ENCODE measurements at regions not wholly inside any gene's neighbourhood (a gene's known extent, or its start where the extent isn't known, plus 50 kb on each side); places are given as distances from the start of the nearest gene placed in this dataset.
A peak's percentile ranks its signal among the peaks of the same experiment; 100 is the strongest.
"Not testable (repeated sequence)": the region's sequence is repeated elsewhere in the genome, so short reads cannot be mapped to it uniquely, and the experiment has no call there.

DNA sequence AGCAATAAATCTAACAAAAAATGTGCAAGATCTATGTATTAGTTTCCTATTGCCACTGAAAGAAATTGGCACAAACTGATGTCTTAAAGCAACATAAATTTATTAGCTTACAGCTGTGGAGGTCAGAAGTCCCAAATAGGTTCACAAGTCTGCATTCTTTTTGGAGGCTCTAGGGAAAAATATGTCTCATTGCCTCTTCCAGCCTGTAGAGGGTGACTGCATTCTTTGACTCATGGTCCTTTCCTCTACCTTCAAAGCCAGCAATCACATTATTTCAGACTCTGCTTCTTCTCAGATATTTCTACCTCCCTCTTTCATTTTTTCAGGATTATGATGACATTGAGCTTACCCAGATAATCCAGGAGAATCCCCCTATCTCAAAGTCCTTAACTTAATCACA, 1531.1 kb downstream of the KHDRBS2 start:
- TF ChIP-seq, protein P1, sequence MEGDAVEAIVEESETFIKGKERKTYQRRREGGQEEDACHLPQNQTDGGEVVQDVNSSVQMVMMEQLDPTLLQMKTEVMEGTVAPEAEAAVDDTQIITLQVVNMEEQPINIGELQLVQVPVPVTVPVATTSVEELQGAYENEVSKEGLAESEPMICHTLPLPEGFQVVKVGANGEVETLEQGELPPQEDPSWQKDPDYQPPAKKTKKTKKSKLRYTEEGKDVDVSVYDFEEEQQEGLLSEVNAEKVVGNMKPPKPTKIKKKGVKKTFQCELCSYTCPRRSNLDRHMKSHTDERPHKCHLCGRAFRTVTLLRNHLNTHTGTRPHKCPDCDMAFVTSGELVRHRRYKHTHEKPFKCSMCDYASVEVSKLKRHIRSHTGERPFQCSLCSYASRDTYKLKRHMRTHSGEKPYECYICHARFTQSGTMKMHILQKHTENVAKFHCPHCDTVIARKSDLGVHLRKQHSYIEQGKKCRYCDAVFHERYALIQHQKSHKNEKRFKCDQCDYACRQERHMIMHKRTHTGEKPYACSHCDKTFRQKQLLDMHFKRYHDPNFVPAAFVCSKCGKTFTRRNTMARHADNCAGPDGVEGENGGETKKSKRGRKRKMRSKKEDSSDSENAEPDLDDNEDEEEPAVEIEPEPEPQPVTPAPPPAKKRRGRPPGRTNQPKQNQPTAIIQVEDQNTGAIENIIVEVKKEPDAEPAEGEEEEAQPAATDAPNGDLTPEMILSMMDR (conservative IDR thresholded peaks at IDR 0.05): peak; percentile 61
- no peak overlapping the region for H3K27ac ChIP-seq

DNA sequence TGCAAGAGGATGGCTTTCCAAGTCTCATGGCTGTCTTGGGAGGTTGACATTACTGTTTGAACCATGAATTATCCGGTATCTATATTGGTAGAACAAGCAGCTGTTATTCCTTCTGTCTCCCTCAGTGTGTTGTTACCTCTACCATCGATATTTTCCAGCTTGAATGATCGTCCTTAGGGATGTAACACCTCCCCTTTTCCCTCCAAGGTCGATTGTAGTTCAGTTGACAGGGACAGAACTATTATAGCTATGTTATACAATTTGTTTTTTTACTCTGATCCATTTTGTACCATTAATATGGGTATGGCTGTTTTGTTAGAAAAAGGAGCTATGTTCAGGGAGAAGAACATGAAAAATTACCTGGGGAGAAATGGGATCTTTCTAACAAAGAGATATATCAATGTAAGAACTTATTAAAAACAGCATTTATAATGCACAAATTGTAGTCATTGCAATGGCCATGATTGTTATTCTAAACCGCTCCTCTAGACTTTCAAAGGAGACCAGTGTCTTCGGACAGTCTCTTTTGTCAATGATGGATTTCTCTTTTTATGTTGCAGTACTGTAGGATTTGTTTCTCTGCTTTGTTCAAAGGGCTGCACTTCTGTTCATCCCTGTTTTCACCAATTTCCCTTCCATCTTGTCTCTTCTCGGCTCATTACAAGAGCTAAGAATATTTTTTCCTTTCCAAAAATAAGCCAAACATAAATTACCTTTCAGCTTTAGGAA, 1535.5 kb downstream of the KHDRBS2 start:
- not testable (repeated sequence) for H3K27ac ChIP-seq

DNA sequence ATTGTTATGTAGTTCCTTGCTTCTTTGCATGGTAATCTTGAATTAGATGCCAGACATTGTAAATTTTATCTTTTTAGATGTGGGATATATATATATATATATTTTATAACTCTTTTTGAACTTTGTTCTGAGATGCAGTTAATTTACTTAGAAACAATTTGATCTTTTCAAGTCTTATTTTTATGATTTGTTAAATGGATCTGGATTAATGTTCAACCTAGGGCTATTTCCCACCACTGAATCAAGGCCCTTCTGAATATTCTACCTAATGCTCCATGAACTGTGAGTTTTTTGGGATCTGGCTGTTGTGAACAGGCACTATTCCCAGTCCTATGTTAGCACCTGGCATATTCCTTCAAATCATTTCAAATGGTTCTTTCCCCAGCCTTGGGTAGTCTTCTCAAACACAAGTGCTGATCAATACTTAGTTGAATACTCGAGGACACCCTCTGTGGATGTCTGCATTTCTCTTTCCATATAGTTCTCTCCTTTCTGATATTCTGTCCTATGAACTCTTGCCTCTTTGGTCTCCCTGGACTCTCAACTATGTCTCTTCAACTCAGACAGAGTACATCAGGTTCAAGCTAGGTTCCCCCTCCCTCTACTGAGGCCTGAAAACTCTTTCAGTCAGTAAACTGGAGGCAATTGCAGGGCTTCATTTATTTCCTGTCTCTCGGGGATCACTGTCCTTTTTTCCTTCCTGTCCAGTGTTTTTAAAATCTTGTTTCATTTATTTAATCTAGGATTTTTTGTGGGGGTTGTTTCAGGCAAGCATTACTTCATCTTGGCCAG, 1538.1 kb downstream of the KHDRBS2 start:
- not testable (repeated sequence) for H3K27ac ChIP-seq

DNA sequence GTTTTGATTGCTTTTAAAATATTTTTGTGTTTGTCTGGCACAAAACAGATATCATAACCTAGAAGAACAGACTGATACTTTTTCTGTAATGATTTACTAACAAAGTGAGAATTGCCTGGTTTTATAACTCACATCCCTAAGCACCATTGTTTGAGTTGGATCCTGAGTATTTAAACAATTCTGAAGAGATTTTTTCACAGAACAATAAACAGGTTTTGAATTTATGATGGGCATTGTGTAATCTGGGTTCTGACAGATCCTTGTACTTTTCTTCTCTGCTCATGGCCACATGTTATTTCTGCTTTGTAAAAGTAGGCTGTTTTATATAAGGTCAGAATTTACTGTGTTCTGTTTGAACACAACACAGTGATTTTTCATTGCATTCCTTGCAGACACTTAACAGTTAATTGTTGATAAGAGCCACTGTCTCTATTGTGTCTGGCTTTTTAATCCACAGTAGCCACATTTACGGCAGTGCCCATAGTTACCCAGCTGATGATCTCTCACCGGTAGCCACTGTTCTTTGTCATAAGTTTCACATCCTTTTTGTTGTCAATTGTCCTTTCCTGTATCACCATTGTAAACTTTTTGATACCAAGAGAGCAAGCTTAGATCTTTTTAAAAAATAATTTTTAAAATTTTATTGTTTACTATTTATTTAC, 1548.1 kb downstream of the KHDRBS2 start:
- not testable (repeated sequence) for H3K27ac ChIP-seq

DNA sequence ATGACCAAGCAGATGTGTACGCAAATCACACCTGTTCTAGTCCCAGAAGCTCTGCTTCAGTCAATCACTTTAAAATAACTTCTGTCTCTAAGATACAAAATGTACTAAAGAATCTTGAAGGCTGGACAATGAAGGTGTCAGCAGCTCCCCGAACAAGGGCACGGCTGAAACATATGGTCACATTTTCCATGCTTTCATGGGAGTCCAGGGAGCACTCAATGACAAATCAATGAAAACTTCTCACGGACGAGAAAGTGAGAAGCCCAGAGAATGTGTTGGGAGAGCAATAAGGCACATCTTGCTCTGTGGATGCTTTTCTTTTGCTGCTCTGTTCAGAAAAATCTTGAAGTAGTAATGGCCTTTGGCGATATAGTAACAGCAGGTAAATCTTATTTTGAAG, 1548.7 kb downstream of the KHDRBS2 start:
- not testable (repeated sequence) for H3K27ac ChIP-seq

DNA sequence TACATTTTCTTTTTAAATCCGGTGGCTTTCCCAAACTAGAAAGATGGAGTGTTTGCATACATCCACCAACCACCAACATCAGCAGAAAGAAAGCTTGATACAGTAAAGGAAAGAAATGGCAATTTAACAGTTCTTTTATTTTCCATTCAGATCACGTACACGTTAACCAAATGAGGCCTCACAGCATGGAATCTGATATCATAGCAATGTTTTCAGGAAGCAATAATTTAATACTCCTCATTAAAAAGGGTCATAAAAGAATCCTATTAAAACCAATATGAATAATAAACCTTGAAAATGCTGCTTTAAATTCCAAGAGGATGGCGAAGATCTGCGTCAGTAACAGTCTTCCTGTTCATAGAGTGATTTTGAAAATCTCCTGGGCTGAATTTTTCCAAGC, 1562.1 kb downstream of the KHDRBS2 start:
- H3K27ac ChIP-seq: peak overlapping the region; percentile 52; the same call in 1 of the 2 replicates

DNA sequence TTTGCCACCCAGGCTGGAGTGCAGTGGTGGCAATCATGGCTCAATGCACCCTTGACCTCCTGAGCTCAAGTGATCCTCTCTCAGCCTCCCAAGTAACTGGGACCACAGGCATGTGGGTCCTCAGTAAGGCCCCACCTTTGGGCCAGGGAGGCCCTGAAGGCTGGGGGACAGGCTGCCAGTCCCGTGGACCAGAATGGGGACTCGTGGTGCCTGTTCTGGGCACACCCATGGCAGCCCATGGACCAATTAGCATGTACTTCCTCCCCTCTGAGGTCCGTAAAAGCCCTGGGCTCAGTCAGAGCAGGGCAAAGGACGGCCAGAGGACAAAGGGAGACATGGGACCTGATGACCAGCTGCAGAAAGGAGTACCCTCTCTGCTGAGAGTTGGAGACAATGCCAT, 1590.8 kb downstream of the KHDRBS2 start:
- H3K27ac ChIP-seq: no peak overlapping the region
- TF ChIP-seq, protein P1 (conservative IDR thresholded peaks at IDR 0.05): no peak

DNA sequence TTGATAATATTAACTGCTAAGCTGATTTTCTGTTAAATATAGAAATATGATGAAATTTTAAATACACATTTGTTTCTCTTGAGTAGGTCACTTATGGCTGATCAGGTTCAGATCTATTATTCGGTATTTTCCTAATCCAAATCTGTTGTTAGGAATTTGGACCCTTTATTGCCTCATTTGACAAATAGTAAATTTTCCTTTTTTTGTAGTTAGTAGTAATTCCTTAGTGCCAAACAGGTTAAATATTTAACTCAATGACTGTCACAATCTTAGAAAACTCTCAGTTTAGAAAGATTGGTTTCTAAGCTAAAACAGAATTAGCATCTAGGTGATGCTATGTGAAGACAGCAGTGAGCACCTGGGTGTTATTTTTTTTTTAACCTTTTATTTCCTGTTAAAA, 1598.9 kb downstream of the KHDRBS2 start:
- no peak overlapping the region for H3K27ac ChIP-seq
- TF ChIP-seq, protein P1 (conservative IDR thresholded peaks at IDR 0.05): no peak

DNA sequence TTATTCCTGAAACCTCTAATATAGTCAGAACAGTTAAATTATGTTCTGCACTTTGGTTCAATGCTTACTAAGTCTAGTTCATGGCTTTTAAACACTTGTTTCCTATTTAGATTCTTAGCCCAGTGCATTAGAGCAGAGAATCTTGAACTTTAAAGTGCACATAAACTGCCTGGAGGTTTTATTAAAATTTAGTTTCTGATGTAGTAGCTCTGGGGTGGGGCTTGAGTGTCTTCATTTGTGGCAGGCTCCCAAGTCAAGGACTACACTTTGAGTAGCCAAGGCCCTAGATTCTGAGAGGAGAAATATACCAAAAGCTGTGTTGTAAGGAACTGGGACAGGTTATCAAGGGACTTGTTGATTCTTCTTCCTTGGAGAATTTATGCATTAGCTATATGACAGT, 1604.2 kb downstream of the KHDRBS2 start:
- TF ChIP-seq, protein P1 (conservative IDR thresholded peaks at IDR 0.05): no peak
- no peak overlapping the region for H3K27ac ChIP-seq

DNA sequence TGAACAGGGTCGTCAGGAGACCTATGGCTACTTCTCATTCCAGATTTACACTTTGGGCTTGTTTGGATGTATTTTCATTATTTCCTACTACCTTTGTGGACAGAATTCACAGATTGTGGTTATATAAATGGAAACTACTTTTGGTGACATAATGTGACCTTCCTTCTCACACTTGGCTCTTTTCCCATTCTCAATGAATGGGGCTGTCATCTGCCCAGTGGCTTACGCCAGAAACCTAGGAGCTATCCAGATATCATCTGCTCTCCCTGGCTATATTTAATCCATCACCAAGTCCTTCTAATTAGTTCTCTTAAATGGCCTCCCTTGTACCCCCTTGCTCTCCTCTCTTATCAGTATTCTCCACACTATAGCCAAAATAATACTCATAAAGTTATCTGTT, 1606.8 kb downstream of the KHDRBS2 start:
- no peak overlapping the region for H3K27ac ChIP-seq
- TF ChIP-seq, protein P1 (conservative IDR thresholded peaks at IDR 0.05): no peak
